CD4-positive, alpha-beta T cell treated with Interferon gamma for 1 hour (primary cell): ENCODE measurements at regions not wholly inside any gene's neighbourhood (a gene's known extent, or its start where the extent isn't known, plus 50 kb on each side); places are given as distances from the start of the nearest gene placed in this dataset.
"Not testable (repeated sequence)": the region's sequence is repeated elsewhere in the genome, so short reads cannot be mapped to it uniquely, and the experiment has no call there.

Experiments used
- DNase-seq: peaks from one replicate; pipeline ENCODE4 v3.0.0-alpha.2; 2020

- not testable (repeated sequence) for DNase-seq
These were observed 315.2 kb downstream of the SV2B start for GRCh38 chr15:91415258-91415657.

- no peak for DNase-seq
These were observed 320.6 kb downstream of the SV2B start for GRCh38 chr15:91420689-91421088.

- no peak for DNase-seq
These were observed 322.7 kb downstream of the SV2B start for GRCh38 chr15:91422797-91423196.

- DNase-seq = no peak
These were observed 323.9 kb downstream of the SV2B start for GRCh38 chr15:91424001-91424400.

- no peak for DNase-seq
These were observed 326.4 kb downstream of the SV2B start for GRCh38 chr15:91426412-91426811.

- DNase-seq = no peak
These were observed 329.9 kb downstream of the SV2B start for GRCh38 chr15:91429973-91430372.

GRCh38 chr15:91431041-91431715 lies 331.1 kb downstream of the SV2B start:
- no peak for DNase-seq

- DNase-seq = no peak
These were observed 335.1 kb downstream of the SV2B start for GRCh38 chr15:91435113-91435512.

- no peak for DNase-seq
These were observed 344.6 kb downstream of the SV2B start for GRCh38 chr15:91444656-91445055.

- DNase-seq = no peak
These were observed 345.7 kb downstream of the SV2B start for GRCh38 chr15:91445695-91446228.

- no peak for DNase-seq
These were observed 348.1 kb downstream of the SV2B start for GRCh38 chr15:91447991-91448644.

- not testable (repeated sequence) for DNase-seq
These were observed 353.3 kb downstream of the SV2B start for GRCh38 chr15:91453376-91453775.

- DNase-seq = no peak
These were observed 356.2 kb downstream of the SV2B start for GRCh38 chr15:91456251-91456718.

GRCh38 chr15:91456921-91457320 lies 356.9 kb downstream of the SV2B start:
- no peak for DNase-seq

- DNase-seq = no peak
These were observed 361.3 kb downstream of the SV2B start for GRCh38 chr15:91461377-91461776.

- no peak for DNase-seq
These were observed 365.0 kb downstream of the SV2B start for GRCh38 chr15:91465086-91465485.

GRCh38 chr15:91465696-91466095 lies 365.6 kb downstream of the SV2B start:
- no peak for DNase-seq

GRCh38 chr15:91468871-91469580 lies 369.0 kb downstream of the SV2B start:
- no peak for DNase-seq

GRCh38 chr15:91469632-91470567 lies 369.8 kb downstream of the SV2B start:
- peak; percentile 78 for DNase-seq

GRCh38 chr15:91471468-91471867 lies 371.4 kb downstream of the SV2B start:
- no peak for DNase-seq

- no peak for DNase-seq
These were observed 372.3 kb downstream of the SV2B start for GRCh38 chr15:91472316-91472756.

- no peak for DNase-seq
These were observed 374.0 kb downstream of the SV2B start for GRCh38 chr15:91473894-91474545.
